Stimulated activated CD8-positive, alpha-beta memory T cell treated with anti-CD3 and anti-CD28 coated beads, Interleukin-15, amount 100 ng/mL, for 24 hours (primary cell): ENCODE measurements at regions not wholly inside any gene's neighbourhood (a gene's known extent, or its start where the extent isn't known, plus 50 kb on each side); places are given as distances from the start of the nearest gene placed in this dataset.
"Not testable (repeated sequence)": the region's sequence is repeated elsewhere in the genome, so short reads cannot be mapped to it uniquely, and the experiment has no call there.

Source experiments
- DNase-seq: peaks from one replicate; pipeline ENCODE4 v3.0.0-alpha.2; 2020; ENCODE audit warnings: low read depth

GRCh38 chr4:171524903-171525302 lies 288.3 kb upstream of the GALNTL6 start:
- no peak for DNase-seq

GRCh38 chr4:171521726-171522125 lies 291.5 kb upstream of the GALNTL6 start:
- no peak for DNase-seq

- no peak for DNase-seq
Measured at GRCh38 chr4:171519457-171519856, 293.7 kb upstream of the GALNTL6 start.

- no peak for DNase-seq
Measured at GRCh38 chr4:171517883-171518282, 295.3 kb upstream of the GALNTL6 start.

GRCh38 chr4:171516694-171517093 lies 296.5 kb upstream of the GALNTL6 start:
- no peak for DNase-seq

GRCh38 chr4:171484681-171485080 lies 328.5 kb upstream of the GALNTL6 start:
- no peak for DNase-seq

- no peak for DNase-seq
Measured at GRCh38 chr4:171478181-171478580, 335.0 kb upstream of the GALNTL6 start.

GRCh38 chr4:171475111-171475510 lies 338.1 kb upstream of the GALNTL6 start:
- DNase-seq = not testable (repeated sequence)

- DNase-seq = no peak
Measured at GRCh38 chr4:171473155-171473554, 340.0 kb upstream of the GALNTL6 start.

GRCh38 chr4:171472230-171472629 lies 341.0 kb upstream of the GALNTL6 start:
- no peak for DNase-seq

- DNase-seq = no peak
Measured at GRCh38 chr4:171464499-171464898, 348.7 kb upstream of the GALNTL6 start.

- no peak for DNase-seq
Measured at GRCh38 chr4:171461191-171461590, 352.0 kb upstream of the GALNTL6 start.

- no peak for DNase-seq
Measured at GRCh38 chr4:171448919-171449481, 364.2 kb upstream of the GALNTL6 start.

GRCh38 chr4:171448358-171448757 lies 364.8 kb upstream of the GALNTL6 start:
- DNase-seq = no peak

GRCh38 chr4:171441300-171441941 lies 371.8 kb upstream of the GALNTL6 start:
- DNase-seq = no peak

GRCh38 chr4:171433674-171434073 lies 379.5 kb upstream of the GALNTL6 start:
- no peak for DNase-seq

- DNase-seq = no peak
Measured at GRCh38 chr4:171432536-171432935, 380.7 kb upstream of the GALNTL6 start.

- no peak for DNase-seq
Measured at GRCh38 chr4:171430495-171430894, 382.7 kb upstream of the GALNTL6 start.

- DNase-seq = no peak
Measured at GRCh38 chr4:171397175-171397574, 416.0 kb upstream of the GALNTL6 start.

GRCh38 chr4:171390626-171391025 lies 422.6 kb upstream of the GALNTL6 start:
- DNase-seq = no peak

GRCh38 chr4:171378323-171378722 lies 434.9 kb upstream of the GALNTL6 start:
- DNase-seq = no peak

- DNase-seq = no peak
Measured at GRCh38 chr4:171376724-171377123, 436.5 kb upstream of the GALNTL6 start.

- no peak for DNase-seq
Measured at GRCh38 chr4:171353535-171353934, 459.7 kb upstream of the GALNTL6 start.

GRCh38 chr4:171348090-171348489 lies 465.1 kb upstream of the GALNTL6 start:
- DNase-seq = no peak
